Activated CD4-positive, alpha-beta T cell treated with anti-CD3 and anti-CD28 coated beads, Interleukin-2, amount 10 ng/mL, durations not matched to agents 7 days and 5 days (primary cell): ENCODE measurements at regions not wholly inside any gene's neighbourhood (a gene's known extent, or its start where the extent isn't known, plus 50 kb on each side); places are given as distances from the start of the nearest gene placed in this dataset.

ENCODE experiments used
- CTCF ChIA-PET: fragments of 350-600 bp; sonication (Branson Sonifier 250); formaldehyde crosslinking; loops from one replicate; lab custom pipeline; 2021; ENCODE audit warnings: antibody characterized with exemption; lab: Charles Lee
- POLR2A ChIA-PET: fragments of 350-600 bp; sonication (Branson Sonifier 250); formaldehyde crosslinking; loops from one replicate; lab custom pipeline; 2021; ENCODE audit warnings: antibody characterized with exemption; lab: Charles Lee
- DNase-seq: peaks from one replicate; pipeline ENCODE4 v3.0.0-alpha.2; 2020
- H3K27ac Mint-ChIP-seq: one replicate; pipeline ENCODE4 v1.8.0; 2021; ENCODE audit warnings: mild to moderate bottlenecking, moderate library complexity, mixed read lengths
- H3K27me3 Mint-ChIP-seq: one replicate; pipeline ENCODE4 v1.8.0; 2021; ENCODE audit warnings: mixed read lengths
- H3K36me3 Mint-ChIP-seq: one replicate; pipeline ENCODE4 v1.8.0; 2021; ENCODE audit warnings: low read depth, mixed read lengths
- H3K4me1 Mint-ChIP-seq: one replicate; pipeline ENCODE4 v1.8.0; 2021; ENCODE audit warnings: mixed read lengths
- H3K4me3 Mint-ChIP-seq: one replicate; pipeline ENCODE4 v1.8.0; 2021; ENCODE audit warnings: mild to moderate bottlenecking, moderate library complexity, mixed read lengths
- H3K9me3 Mint-ChIP-seq: one replicate; pipeline ENCODE4 v1.8.0; 2021; ENCODE audit warnings: mixed read lengths

DNA sequence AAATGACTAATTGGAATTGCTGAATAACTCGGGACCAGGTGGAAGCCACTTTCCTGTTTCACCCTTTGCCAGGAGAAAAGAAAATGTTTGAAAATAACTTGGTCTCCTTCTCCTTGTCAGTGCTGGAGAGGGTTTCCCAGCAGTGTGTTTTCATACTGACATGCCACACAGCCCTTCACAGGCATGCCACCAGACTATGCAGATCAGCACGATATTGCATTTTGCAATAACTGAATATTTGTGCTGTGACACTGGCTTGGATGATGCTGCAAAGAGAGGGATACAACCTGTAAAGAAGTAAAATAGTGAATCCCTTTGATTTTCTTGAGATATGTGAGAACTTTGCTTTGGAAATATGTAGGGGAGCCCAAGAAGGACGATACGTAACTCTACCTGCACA is 200.0 kb upstream of the NAV2 start:
- Mint-ChIP-seq H3K4me3 (no peak overlapping the region), H3K4me1 (no peaks in the 10 kb centered on the region), H3K9me3 (no peaks in the 10 kb centered on the region), H3K27ac (no peak overlapping the region), H3K36me3 (no peaks in the 10 kb centered on the region), H3K27me3 (peaks cover 24% of the 10 kb centered on the region)
- CTCF ChIA-PET, result no interaction called here
- no peak for DNase-seq
- POLR2A ChIA-PET, result no interaction called here

DNA sequence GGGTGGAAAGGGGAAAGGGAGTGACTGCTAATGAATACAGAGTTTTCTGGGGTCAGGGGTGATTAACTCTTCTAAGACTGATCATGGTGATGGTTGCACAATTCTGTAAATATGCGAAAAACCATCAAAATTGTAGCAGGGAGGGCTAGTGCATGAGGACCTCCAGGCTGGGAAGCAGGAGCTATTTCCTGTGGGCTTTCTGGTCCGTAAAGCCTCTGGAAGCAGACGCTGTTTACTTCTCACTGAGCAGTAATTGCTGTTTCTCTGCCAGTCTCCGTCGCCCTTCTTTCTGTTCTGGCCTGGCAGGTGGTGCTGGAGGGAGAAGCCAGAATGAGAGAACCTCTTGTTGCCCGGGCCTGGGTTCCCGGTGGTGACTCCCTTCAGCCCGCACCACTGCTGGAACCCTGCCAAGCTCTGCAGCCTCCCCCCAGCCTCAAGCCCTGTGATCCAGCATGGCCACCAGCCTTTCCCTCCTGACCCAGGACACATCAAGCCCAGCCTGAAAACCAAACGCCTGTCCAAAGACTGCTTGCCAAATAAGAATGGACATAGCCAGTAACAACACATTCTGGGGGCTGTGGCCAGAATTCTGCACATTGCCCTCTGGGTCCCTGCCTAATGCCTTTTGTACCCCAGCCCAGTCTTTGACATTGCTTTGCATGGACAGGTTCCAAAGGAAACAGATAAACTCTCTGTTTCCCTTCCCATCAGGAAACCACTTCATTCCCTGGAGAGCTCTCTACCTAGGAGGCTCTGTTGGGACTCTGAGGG is 201.0 kb upstream of the NAV2 start:
- Mint-ChIP-seq H3K27me3 (peaks cover 23% of the 10 kb centered on the region), H3K4me3 (no peak overlapping the region), H3K9me3 (no peaks in the 10 kb centered on the region), H3K36me3 (no peaks in the 10 kb centered on the region), H3K4me1 (no peaks in the 10 kb centered on the region), H3K27ac (no peak overlapping the region)
- ChIA-PET CTCF (interaction anchor here (1.1 kb wide), 1 partner anchor 9 kb away, joined by 3 read pairs; no protein-coding TSS in a partner anchor), POLR2A (no interaction called here)
- no peak for DNase-seq

DNA sequence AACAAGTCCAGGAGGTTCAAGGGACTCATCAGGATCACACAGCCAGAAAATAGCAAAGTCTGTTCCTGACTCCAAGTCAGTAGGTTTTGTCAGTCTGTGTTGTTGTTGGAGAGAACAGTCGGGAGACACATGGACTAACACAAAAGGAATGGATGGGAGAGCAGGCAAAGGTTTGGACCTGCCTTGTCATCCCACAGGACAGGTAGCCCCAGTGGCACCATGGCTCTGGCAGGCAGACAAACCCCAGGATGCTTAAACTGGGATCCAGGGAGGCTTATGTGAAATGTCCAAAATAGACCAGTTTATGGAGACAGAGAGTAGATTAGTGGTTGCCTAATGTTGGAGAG is 201.6 kb upstream of the NAV2 start:
- Mint-ChIP-seq H3K9me3 (no peaks in the 10 kb centered on the region), H3K27ac (no peak overlapping the region), H3K4me1 (no peaks in the 10 kb centered on the region), H3K36me3 (no peaks in the 10 kb centered on the region), H3K4me3 (no peak overlapping the region), H3K27me3 (peaks cover 18% of the 10 kb centered on the region)
- no peak for DNase-seq
- CTCF ChIA-PET, result interaction anchor here (1.1 kb wide), 1 partner anchor 9 kb away, joined by 3 read pairs; no protein-coding TSS in a partner anchor
- POLR2A ChIA-PET, result no interaction called here

DNA sequence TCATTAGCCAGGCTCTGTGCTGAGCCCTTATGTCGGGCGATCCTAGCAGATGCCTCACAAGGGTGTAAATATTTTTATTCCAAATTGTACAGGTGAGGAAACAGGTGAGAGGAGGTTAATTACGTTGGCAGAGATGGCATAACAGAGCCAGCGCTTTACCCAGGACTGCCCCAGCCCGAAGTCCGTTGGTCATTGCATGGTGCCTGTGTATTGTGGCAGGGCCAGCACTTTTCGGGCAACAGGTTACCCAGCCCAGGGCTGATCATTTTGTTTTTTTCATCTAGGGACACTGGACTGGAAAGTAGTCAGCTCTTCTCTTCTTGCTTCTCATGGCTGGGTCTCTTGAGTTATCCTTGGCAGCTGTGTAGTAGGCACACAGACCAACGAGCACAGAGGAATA is 202.2 kb upstream of the NAV2 start:
- ChIA-PET CTCF (no interaction called here), POLR2A (no interaction called here)
- Mint-ChIP-seq H3K27me3 (peaks cover 14% of the 10 kb centered on the region), H3K4me3 (no peak overlapping the region), H3K36me3 (no peaks in the 10 kb centered on the region), H3K4me1 (no peaks in the 10 kb centered on the region), H3K9me3 (no peaks in the 10 kb centered on the region), H3K27ac (no peak overlapping the region)
- DNase-seq, result no peak

DNA sequence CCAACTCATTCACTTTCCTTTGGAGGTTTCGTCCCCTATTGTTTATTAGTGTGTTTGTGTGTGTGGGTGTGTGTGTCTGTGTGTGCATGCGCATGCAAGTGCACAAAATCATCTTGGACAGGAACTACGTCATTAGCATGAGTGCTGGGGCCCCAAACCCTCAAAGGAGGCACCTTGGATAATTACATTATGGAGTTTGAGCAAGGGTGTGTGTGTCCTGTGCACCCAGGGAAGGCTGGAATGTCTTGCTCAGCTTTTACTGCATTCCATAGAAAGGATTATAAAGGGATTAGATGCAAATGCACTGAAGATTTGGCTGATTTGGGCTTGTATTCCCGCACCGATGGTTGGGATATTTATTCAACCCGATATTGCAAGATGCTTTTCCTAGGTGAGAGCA is 203.4 kb upstream of the NAV2 start:
- DNase-seq, result no peak
- Mint-ChIP-seq H3K27me3 (peaks cover 14% of the 10 kb centered on the region), H3K27ac (no peak overlapping the region), H3K4me3 (no peak overlapping the region), H3K9me3 (no peaks in the 10 kb centered on the region), H3K4me1 (no peaks in the 10 kb centered on the region), H3K36me3 (no peaks in the 10 kb centered on the region)
- POLR2A ChIA-PET, result no interaction called here
- CTCF ChIA-PET, result no interaction called here

DNA sequence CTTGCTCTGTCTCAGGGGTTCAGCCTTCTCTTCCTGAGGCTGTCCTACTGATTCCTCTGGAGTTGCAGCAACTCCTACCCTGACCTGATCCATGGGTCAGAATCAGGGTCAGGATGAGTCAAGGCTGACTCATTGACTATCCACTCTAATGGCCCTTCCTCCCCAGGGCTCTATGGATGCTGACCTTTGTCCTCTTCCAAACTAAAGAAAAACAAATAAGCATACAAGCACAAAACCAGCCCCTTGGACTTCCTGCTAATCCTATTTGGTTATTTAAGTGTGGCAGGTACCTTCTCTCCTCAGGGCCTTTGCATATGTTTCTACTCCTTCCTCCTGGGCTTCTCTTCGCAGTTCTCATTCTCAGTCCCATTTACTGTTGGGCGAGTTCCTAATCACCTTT is 204.5 kb upstream of the NAV2 start:
- H3K27me3 Mint-ChIP-seq, result peaks cover 14% of the 10 kb centered on the region
- H3K9me3 Mint-ChIP-seq, result no peaks in the 10 kb centered on the region

DNA sequence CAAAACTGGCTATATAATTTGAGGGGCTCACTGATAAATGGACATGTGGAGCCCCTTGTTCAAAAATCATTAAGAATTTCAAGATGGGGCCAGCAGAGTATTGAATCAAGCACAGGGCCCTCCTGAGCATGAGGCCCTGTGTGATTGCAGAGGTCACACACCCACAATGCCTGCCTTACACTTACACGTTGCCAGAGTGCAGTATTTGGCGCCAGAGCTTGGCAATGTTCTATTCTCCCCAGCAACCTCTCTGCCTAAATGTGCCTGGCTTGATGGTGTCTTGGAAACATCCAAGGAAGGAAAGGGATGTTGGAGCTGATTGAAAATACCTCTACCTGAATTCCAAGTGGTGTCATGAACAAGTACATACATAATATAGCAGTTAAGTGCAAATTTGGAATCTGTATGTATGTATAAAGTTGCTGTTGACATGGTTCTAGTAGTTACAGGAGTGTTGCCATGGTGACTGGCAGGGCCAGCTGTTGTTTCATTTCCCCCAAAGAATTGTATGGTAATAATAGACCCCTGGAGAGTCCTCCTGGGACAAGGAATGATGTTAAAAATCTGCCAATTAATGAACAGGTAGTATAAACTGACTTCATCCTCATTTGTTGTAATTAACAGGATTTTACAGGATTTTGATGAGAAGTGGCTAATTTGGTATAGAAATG is 205.7 kb upstream of the NAV2 start:
- no peaks in the 10 kb centered on the region for H3K9me3 Mint-ChIP-seq
- ChIA-PET POLR2A (no interaction called here), CTCF (no interaction called here)
- no peaks in the 10 kb centered on the region for H3K4me1 Mint-ChIP-seq
- no peak overlapping the region for H3K4me3 Mint-ChIP-seq
- H3K27ac Mint-ChIP-seq, result no peak overlapping the region
- peaks cover 6% of the 10 kb centered on the region for H3K27me3 Mint-ChIP-seq
- DNase-seq, result no peak
- H3K36me3 Mint-ChIP-seq, result no peaks in the 10 kb centered on the region

More for the DNA sequence above, 204.5 kb upstream of the NAV2 start:
- no peaks in the 10 kb centered on the region for H3K4me1 Mint-ChIP-seq
- H3K36me3 Mint-ChIP-seq, result no peaks in the 10 kb centered on the region
- ChIA-PET CTCF (no interaction called here), POLR2A (no interaction called here)
- DNase-seq, result no peak
- H3K27ac Mint-ChIP-seq, result no peak overlapping the region
- no peak overlapping the region for H3K4me3 Mint-ChIP-seq

DNA sequence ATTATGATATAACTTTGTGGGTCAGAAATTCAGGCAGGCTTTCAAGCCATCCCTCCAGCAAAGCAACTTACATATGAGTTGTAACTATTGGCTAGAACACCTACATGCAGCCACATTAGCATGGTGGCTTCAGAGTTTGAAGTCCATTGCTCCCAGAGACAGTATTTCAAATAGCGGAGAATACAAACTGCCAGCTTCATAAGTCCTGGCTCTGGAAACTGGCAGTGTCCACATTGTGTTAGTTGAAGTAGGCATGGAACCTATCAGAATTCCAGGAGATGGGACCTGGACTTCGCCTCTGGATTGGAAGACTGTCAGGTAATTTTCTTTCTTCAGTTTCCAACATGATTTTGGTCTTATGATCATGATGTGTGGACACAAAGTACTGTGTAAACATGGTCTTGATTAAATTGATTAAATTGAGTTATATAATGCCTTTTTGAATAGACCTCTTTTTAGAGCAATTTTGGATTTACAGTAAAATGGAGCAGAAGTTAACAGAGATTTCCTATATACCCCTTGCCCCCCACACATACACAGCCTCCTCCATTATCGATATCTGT is 209.9 kb upstream of the NAV2 start:
- Mint-ChIP-seq H3K27ac (no peak overlapping the region), H3K27me3 (no peaks in the 10 kb centered on the region), H3K4me1 (no peaks in the 10 kb centered on the region), H3K4me3 (no peak overlapping the region), H3K36me3 (no peaks in the 10 kb centered on the region), H3K9me3 (no peaks in the 10 kb centered on the region)
- POLR2A ChIA-PET, result no interaction called here
- no peak for DNase-seq
- CTCF ChIA-PET, result no interaction called here

DNA sequence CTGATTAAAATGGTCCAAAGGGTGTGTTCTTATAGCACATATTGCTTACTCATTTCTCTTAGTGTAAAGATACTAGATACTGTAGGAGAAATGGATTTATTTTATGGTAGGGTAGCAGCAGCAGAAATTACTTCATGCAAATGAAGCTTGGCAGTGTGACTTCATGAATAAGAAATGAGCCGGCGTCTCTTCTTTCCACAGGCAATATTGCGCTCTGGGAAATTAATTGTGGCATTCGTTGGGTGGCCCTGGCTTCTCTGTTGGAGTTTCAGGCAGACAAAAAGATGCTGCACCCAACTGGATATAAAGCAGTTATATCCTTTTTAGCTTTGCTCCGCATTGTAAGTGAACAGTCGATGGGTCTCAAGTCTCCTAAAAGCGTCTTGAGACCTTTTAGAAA is 211.0 kb upstream of the NAV2 start:
- Mint-ChIP-seq H3K4me3 (no peak overlapping the region), H3K27ac (no peak overlapping the region)

DNA sequence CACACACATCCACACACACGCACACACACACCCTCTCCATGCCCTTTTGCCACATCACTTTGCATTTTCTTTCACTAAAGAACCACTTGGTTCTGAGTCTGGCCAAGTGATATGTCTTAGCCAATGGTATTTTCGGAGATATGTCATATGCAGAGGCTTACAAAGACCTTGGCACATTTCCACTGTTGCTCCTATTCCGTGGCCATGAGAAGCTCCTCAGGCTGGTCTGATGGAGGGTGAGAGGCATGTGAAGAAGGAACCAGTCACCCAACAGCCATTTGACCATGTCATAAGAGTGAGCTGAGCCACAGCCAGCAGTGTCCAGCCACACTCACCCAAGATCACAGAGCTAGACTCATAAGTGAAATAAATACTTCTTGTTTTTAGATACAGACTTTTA is 212.6 kb upstream of the NAV2 start:
- peaks cover 2% of the 10 kb centered on the region for H3K27me3 Mint-ChIP-seq
- H3K4me3 Mint-ChIP-seq, result no peak overlapping the region
- no peaks in the 10 kb centered on the region for H3K9me3 Mint-ChIP-seq
- ChIA-PET POLR2A (no interaction called here), CTCF (no interaction called here)
- H3K36me3 Mint-ChIP-seq, result no peaks in the 10 kb centered on the region
- no peaks in the 10 kb centered on the region for H3K4me1 Mint-ChIP-seq
- DNase-seq, result no peak
- no peak overlapping the region for H3K27ac Mint-ChIP-seq

More for the DNA sequence above, 211.0 kb upstream of the NAV2 start:
- DNase-seq, result no peak
- Mint-ChIP-seq H3K36me3 (no peaks in the 10 kb centered on the region), H3K27me3 (no peaks in the 10 kb centered on the region), H3K4me1 (no peaks in the 10 kb centered on the region), H3K9me3 (no peaks in the 10 kb centered on the region)
- ChIA-PET CTCF (no interaction called here), POLR2A (no interaction called here)

DNA sequence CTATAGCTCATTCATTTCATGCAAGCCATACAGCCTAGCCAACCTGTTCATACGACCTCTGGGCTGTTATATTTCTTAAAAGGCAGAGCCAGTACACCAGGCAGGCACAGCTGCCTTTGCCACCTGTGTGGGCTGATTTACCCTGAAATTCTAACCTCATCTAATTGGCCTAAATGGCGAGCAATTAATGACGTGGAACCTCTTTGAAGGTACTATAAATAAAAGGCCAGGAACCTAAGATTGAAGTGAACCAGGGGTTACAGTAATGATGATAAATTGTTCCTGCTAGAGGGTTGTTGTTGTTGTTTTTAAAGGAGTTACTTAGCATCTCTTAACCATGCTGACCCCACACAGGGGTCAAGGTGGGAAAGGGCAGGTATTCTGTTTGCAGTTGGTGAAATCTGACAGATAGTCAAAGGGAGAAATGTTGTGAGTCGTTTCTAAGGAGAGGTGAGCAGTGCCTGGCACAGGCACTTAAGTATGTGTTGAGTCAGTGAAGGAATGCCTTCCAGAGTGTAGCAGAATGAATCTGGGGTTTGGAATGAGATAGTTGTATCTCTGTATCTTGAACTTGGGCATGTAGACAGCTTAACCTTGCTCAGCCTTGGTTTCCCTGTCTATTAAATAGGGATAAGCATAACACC is 213.5 kb upstream of the NAV2 start:
- POLR2A ChIA-PET, result no interaction called here
- Mint-ChIP-seq H3K27ac (no peak overlapping the region), H3K36me3 (no peaks in the 10 kb centered on the region), H3K4me1 (no peaks in the 10 kb centered on the region), H3K27me3 (peaks cover 2% of the 10 kb centered on the region), H3K4me3 (no peak overlapping the region), H3K9me3 (no peaks in the 10 kb centered on the region)
- CTCF ChIA-PET, result no interaction called here
- DNase-seq, result no peak

DNA sequence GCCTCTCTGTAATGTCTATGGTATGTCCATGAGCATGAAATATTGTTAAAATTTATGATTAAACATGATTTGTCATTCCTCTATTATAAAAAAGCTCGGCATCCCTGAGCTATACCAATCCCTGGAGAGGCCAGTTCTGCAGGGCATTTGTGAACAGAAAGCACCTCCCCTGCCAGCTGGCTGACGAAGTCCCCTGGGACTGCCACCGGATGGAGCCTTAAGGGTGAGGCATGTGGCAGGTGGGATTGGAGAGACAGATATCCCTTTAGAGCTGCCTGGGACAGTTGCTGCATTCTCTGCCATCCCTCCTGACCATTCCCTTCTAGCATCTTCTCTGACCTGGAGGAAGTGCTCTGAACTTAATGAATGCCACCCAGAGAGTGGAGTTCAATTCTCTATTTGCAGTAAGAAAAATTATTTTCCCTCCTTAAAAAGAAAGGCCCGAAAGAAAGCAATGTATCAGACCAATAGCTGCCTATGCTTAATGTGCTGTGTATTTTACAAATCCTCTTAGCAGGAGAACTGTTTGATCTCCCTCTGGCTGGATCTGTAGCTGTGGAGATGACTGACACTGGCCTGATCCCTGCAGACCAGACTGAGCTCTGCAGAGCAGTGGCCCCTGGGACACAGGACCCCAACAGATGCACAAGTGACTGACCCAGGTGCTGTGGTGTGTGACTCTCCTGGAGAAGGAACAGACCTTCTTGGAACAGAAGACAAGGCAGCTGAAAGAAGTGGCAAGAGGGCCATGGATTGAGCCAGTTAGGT is 219.0 kb upstream of the NAV2 start:
- ChIA-PET POLR2A (no interaction called here), CTCF (no interaction called here)
- Mint-ChIP-seq H3K27ac (no peak overlapping the region), H3K9me3 (no peaks in the 10 kb centered on the region), H3K36me3 (no peaks in the 10 kb centered on the region), H3K4me1 (no peaks in the 10 kb centered on the region), H3K27me3 (peaks cover 4% of the 10 kb centered on the region), H3K4me3 (no peak overlapping the region)
- no peak for DNase-seq
